Natural killer cell (primary cell): ENCODE measurements at regions not wholly inside any gene's neighbourhood (a gene's known extent, or its start where the extent isn't known, plus 50 kb on each side); places are given as distances from the start of the nearest gene placed in this dataset.
"Not testable (repeated sequence)": the region's sequence is repeated elsewhere in the genome, so short reads cannot be mapped to it uniquely, and the experiment has no call there.

Source experiments
- ATAC-seq, 3 donors: fragments of 150-1000 bp in 2 of 3; fragments of 200-7000 bp in 1 of 3; cut with Tn5 transposase; 1 replicate in 1 of 3; 2 replicates in 2 of 3; pipeline ENCODE4 v1.10.0; 2021; ENCODE audit warnings: mild to moderate bottlenecking in 2 of 3, moderate library complexity in 2 of 3
- DNase-seq, 2 donors: peaks; one replicate each; pipeline versions ENCODE4 v3.0.0 to v3.0.0-alpha.2; 2013 to 2021; ENCODE audit warnings: mixed read lengths in 1 of 2
- H3K27ac ChIP-seq: one replicate; pipeline ENCODE4 v1.5.1; 2013; ENCODE audit warnings: mild to moderate bottlenecking, low read length
- H3K27me3 ChIP-seq: one replicate; pipeline ENCODE4 v1.6.1; 2013; ENCODE audit warnings: low read length; ENCODE audit not compliant: control insufficient read depth, insufficient read depth
- H3K36me3 ChIP-seq: one replicate; pipeline ENCODE4 v1.6.1; 2013; ENCODE audit warnings: low read length; ENCODE audit not compliant: control insufficient read depth, insufficient read depth
- H3K4me1 ChIP-seq: one replicate; pipeline ENCODE4 v1.6.1; 2013; ENCODE audit warnings: low read length; ENCODE audit not compliant: control insufficient read depth, insufficient read depth
- H3K4me3 ChIP-seq: one replicate; pipeline ENCODE4 v1.5.1; 2013; ENCODE audit warnings: low read length
- H3K9me3 ChIP-seq: one replicate; pipeline ENCODE4 v1.6.1; 2013; ENCODE audit warnings: low read length; ENCODE audit not compliant: control insufficient read depth, insufficient read depth
- H3K27ac Mint-ChIP-seq, 2 donors: one replicate each; pipeline ENCODE4 v1.8.0; 2022; ENCODE audit warnings: mild to moderate bottlenecking in 2 of 2, mixed read lengths in 2 of 2, moderate library complexity in 1 of 2
- H3K27me3 Mint-ChIP-seq, 2 donors: one replicate each; pipeline ENCODE4 v1.8.0; 2022; ENCODE audit warnings: low read depth in 2 of 2, mixed read lengths in 2 of 2
- H3K36me3 Mint-ChIP-seq: one replicate; pipeline ENCODE4 v1.8.0; 2022; ENCODE audit warnings: mixed read lengths
- H3K4me1 Mint-ChIP-seq, 2 donors: one replicate each; pipeline ENCODE4 v1.8.0; 2022; ENCODE audit warnings: mixed read lengths in 2 of 2
- H3K4me3 Mint-ChIP-seq: one replicate; pipeline ENCODE4 v1.8.0; 2022; ENCODE audit warnings: mild to moderate bottlenecking, moderate library complexity, mixed read lengths
- H3K9me3 Mint-ChIP-seq, 2 donors: one replicate each; pipeline ENCODE4 v1.8.0; 2022; ENCODE audit warnings: mixed read lengths in 2 of 2
- WGBS: methylation state at CpG from one replicate; pipeline ENCODE4 v1.1.7; 2013; ENCODE audit warnings: missing lambda C conversion rate; ENCODE audit not compliant: insufficient coverage; 5-methylcytosine and 5-hydroxymethylcytosine counted together
- intact Hi-C: fragments of 100-400 bp; cut with micrococcal nuclease; formaldehyde crosslinking; loops from one replicate; pipeline ENCODE4 v1.14.2; 2022
- TF ChIP-seq, protein P1 (sequence below): fragments of 200-600 bp; IDR thresholded peaks from one replicate; pipeline ENCODE4 v1.8.0; 2022; ENCODE audit warnings: antibody characterized with exemption

DNA sequence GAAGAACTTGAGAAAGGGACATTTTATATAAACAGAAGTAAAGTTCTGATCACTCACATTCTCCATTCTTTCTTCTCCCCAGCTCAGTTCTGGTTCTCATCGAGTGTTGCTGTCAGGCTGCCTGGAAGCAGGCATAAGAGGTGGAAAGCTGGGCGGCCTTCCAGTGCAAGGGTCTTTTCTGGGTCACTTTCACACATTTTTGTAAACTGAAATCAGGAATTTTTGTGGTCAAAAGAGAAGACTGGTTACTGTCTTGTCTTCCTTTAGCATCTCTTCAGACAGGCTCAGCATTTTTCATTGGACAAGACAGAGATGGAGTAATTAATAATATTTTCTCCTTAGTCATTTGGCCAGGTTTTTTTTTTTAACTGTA lies 93.7 kb downstream of the CTH start:
- no peak overlapping the region for H3K4me3 ChIP-seq
- DNase-seq, result no peak
- no peaks in the 10 kb centered on the region for H3K9me3 Mint-ChIP-seq
- H3K36me3 ChIP-seq, result no peaks in the 10 kb centered on the region
- H3K27me3 Mint-ChIP-seq, result peaks cover 0 to 4% of the 10 kb centered on the region in 2 donors
- intact Hi-C loops, result no loop called here
- TF ChIP-seq, protein P1, sequence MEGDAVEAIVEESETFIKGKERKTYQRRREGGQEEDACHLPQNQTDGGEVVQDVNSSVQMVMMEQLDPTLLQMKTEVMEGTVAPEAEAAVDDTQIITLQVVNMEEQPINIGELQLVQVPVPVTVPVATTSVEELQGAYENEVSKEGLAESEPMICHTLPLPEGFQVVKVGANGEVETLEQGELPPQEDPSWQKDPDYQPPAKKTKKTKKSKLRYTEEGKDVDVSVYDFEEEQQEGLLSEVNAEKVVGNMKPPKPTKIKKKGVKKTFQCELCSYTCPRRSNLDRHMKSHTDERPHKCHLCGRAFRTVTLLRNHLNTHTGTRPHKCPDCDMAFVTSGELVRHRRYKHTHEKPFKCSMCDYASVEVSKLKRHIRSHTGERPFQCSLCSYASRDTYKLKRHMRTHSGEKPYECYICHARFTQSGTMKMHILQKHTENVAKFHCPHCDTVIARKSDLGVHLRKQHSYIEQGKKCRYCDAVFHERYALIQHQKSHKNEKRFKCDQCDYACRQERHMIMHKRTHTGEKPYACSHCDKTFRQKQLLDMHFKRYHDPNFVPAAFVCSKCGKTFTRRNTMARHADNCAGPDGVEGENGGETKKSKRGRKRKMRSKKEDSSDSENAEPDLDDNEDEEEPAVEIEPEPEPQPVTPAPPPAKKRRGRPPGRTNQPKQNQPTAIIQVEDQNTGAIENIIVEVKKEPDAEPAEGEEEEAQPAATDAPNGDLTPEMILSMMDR, result no peak
- no peaks in the 10 kb centered on the region for H3K4me1 ChIP-seq
- 91% methylated on average over 2 of the region's 2 CpGs for WGBS
- no peak overlapping the region for H3K27ac Mint-ChIP-seq
- H3K9me3 ChIP-seq, result no peaks in the 10 kb centered on the region
- H3K36me3 Mint-ChIP-seq, result no peaks in the 10 kb centered on the region
- no peaks in the 10 kb centered on the region for H3K4me1 Mint-ChIP-seq
- no peaks in the 10 kb centered on the region for H3K27me3 ChIP-seq
- no peak overlapping the region for H3K27ac ChIP-seq
- no peak for ATAC-seq
- H3K4me3 Mint-ChIP-seq, result no peak overlapping the region

DNA sequence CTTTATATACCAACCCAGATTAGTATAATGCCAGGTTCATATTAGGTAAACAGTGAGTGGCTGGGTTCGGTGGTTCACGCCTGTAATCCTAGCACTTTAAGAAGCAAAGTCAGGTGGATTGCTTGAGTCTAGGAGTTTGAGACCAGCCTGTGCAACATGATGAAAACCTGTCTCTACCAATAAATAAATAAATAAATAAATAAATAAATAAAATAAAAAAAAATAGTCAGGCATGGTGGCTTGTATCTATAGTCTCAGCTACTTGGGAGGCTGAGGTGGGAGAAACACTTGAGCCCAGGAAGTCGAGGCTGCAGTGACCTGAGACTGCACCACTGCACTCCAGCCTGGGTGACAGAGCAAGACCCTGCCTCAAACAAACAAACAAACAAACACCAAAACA lies 96.9 kb downstream of the CTH start:
- H3K9me3 ChIP-seq, ATAC-seq, DNase-seq, H3K9me3 Mint-ChIP-seq, H3K36me3 Mint-ChIP-seq, H3K27me3 ChIP-seq, H3K36me3 ChIP-seq, H3K4me3 ChIP-seq, H3K4me1 Mint-ChIP-seq, H3K4me1 ChIP-seq, H3K27ac Mint-ChIP-seq, H3K27ac ChIP-seq, intact Hi-C loops, H3K27me3 Mint-ChIP-seq, H3K4me3 Mint-ChIP-seq: not testable (repeated sequence)
- 77% methylated on average over 3 of the region's 3 CpGs for WGBS

DNA sequence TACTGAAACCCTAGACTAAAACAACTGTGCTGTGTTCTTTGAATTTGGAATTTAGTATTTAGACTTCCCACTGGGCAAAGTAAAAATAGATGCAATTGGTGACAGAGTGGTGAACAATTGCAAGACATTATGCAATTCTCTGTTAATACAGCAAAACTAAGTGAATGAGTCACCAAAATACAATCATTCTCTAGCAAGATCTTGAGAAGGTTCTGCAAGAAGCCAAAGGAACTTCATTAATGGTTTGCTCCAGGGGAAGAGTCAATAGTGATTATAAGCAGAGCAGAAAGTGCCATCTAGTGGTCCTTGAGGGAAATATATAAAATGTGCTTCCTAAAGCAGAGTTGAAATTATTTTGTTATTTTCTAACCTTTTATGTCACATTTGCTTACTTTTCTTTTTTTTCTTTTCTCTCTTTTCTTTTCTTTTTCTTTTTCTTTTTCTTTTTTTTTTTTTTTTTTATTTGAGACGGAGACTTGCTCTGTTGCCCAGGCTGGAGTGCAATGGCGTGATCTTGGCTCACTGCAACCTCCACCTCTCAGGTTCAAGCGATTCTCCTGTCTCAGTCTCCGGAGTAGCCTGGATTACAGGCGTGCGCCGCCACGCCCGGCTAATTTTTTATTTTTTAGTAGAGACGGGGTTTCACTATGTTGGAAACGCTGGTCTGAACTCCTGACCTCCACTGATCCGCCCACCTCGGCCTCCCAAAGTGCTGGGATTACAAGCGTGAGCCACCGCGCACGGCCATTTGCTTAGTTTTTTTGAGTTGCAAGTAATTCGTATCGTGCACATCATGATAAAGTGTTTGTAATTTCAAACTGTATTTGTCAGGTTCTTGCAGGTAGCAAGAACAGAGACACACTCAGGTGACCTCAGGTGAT lies 99.2 kb downstream of the CTH start:
- TF ChIP-seq, protein P1, result peak; percentile 80
- no peak overlapping the region for H3K4me3 Mint-ChIP-seq
- Histone ChIP-seq H3K4me3 (no peak overlapping the region), H3K4me1 (no peaks in the 10 kb centered on the region), H3K27me3 (no peaks in the 10 kb centered on the region), H3K27ac (no peak overlapping the region), H3K9me3 (no peaks in the 10 kb centered on the region), H3K36me3 (no peaks in the 10 kb centered on the region)
- no peaks in the 10 kb centered on the region for H3K9me3 Mint-ChIP-seq
- 77% methylated on average over 19 of the region's 19 CpGs for WGBS
- DNase-seq (peak in 1 of 2 donors; percentile 71), ATAC-seq (peak; percentile 49 to 76 (median 74))
- intact Hi-C loops, result loop anchor here (1.0 to 10.0 kb wide), 2 partner anchors 195 to 377 kb away; no protein-coding TSS in a partner anchor
- H3K27ac Mint-ChIP-seq, result no peak overlapping the region
- peaks cover 6 to 9% of the 10 kb centered on the region in 2 donors for H3K27me3 Mint-ChIP-seq
- H3K4me1 Mint-ChIP-seq, result no peaks in the 10 kb centered on the region
- H3K36me3 Mint-ChIP-seq, result no peaks in the 10 kb centered on the region

DNA sequence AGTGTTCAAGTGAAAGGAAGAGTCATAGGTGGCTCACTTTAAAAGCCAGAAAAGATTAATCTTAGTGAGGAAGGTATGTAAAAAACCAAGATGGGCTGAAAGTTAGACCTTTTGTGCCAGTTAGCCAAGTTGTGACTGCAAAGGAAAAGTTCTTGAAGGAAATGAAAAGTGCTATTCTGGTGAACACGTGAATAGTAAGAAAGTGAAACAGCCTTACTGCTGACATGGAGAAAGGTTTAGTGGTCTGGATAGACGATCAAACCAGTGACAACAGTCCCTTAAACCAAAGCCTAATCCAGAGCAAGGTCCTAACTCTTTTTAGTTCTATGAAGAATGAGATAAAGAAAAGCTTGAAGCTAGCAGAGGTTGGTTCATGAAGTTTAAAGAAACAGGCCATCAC lies 106.4 kb downstream of the CTH start:
- H3K36me3 ChIP-seq, result no peaks in the 10 kb centered on the region
- H3K4me3 ChIP-seq, result no peak overlapping the region
- no peaks in the 10 kb centered on the region for H3K4me1 Mint-ChIP-seq
- WGBS, result 17% methylated on average over 1 of the region's 2 CpGs
- H3K36me3 Mint-ChIP-seq, result no peaks in the 10 kb centered on the region
- H3K9me3 ChIP-seq, result no peaks in the 10 kb centered on the region
- no peak overlapping the region for H3K27ac Mint-ChIP-seq
- TF ChIP-seq, protein P1, result no peak
- no peak overlapping the region for H3K4me3 Mint-ChIP-seq
- no peak for ATAC-seq
- peaks cover 2% of the 10 kb centered on the region for H3K27me3 ChIP-seq
- DNase-seq, result no peak
- peaks cover 0 to 3% of the 10 kb centered on the region in 2 donors for H3K27me3 Mint-ChIP-seq
- no peak overlapping the region for H3K27ac ChIP-seq
- H3K9me3 Mint-ChIP-seq, result no peaks in the 10 kb centered on the region
- intact Hi-C loops, result loop anchor here (10.0 kb wide), 1 partner anchor 203 kb away; no protein-coding TSS in a partner anchor
- no peaks in the 10 kb centered on the region for H3K4me1 ChIP-seq
